Right lobe of liver (tissue), 4 donors: ENCODE measurements at regions not wholly inside any gene's neighbourhood (a gene's known extent, or its start where the extent isn't known, plus 50 kb on each side); places are given as distances from the start of the nearest gene placed in this dataset.

Source experiments
- CTCF ChIP-seq, 4 donors: fragments of 200-600 bp in 3 of 4; fragments of 450-650 bp in 1 of 4; IDR thresholded peaks; one replicate each; pipeline versions ENCODE4 v1.5.1 to v1.8.0; 2016 to 2022; ENCODE audit warnings: antibody characterized with exemption in 4 of 4, mild to moderate bottlenecking in 2 of 4
- POLR2A ChIP-seq: fragments of 450-650 bp; IDR thresholded peaks from one replicate; pipeline ENCODE4 v1.6.1; 2017; ENCODE audit warnings: antibody characterized with exemption, mild to moderate bottlenecking
- donor health status: DM: no; HTN: no; CAD: no.
- donor health status: DM: no; HTN: no; CAD: no.
- donor health status: DM: no; HTN: yes; CAD: no.

- no peak for TF ChIP-seq CTCF (IDR thresholded peaks at IDR 0.05)
- no peak for TF ChIP-seq POLR2A
Measured at GRCh38 chr20:22949331-22950109, 85.6 kb upstream of the SSTR4 start.
